Hematopoietic multipotent progenitor cell treated with erythropoietin and hydrocortisone succinate and interleukin-3 and kit ligand, for 15 days (in vitro differentiated cells): ENCODE measurements at regions not wholly inside any gene's neighbourhood (a gene's known extent, or its start where the extent isn't known, plus 50 kb on each side); places are given as distances from the start of the nearest gene placed in this dataset.

Experiments
- DNase-seq: peaks from one replicate; pipeline ENCODE4 v3.0.0-alpha.2; 2015; ENCODE audit warnings: low spot score

DNA sequence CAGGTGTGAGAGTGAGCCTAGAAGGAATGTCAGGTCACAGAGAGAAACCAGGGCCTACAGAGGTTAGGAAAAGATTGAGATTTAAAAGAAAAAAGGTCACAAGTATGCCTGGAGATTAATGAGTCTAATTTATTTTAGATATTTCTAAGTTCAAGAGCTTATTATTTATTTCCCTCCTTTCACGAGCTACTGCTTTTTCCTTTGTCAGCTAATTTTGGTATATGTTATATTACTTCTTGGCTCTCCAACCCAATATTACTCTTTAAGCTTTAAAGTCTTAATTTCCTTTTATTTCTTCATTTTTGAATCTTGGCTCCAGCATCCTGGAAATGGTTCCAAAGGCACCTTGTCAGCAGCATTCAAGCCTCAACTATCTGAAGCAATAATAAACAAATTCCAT lies 109.5 kb upstream of the MIS18BP1 start:
- no peak for DNase-seq

DNA sequence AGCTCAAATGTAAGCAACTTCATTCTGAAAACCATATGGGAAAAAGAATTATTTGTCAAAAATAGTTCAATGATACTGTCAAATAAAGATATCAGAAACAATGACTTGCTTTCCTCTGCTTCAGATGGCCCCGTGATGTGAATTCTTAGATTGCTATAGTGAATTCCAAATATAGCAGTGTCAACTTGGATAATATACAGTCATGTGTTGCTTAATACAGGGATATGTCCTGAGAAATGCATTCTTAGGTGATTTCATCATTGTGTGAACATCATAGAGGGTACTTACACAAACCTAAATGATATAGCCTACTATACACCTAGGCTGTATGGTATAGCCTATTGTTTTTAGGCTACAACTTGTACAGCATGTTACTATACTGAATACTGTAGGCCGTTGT lies 108.7 kb upstream of the MIS18BP1 start:
- no peak for DNase-seq

DNA sequence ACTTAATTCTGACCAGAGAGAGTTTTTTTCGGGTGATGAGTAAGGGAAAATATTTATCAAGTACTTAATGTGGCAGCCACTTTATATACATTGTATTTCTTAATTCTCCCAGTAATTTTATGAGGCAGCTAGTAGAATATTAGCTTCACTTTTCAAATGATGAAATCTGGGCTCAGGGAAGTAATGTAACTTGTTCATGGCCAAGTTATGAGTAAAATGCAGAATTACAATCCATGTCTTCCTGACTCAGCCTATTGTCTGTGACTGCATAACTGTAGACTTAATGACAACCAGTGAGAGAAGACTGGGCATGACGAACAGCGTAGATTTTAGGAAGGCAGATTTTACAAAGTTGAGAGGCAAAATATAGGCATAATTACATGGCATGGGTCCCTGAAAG lies 106.7 kb upstream of the MIS18BP1 start:
- no peak for DNase-seq

DNA sequence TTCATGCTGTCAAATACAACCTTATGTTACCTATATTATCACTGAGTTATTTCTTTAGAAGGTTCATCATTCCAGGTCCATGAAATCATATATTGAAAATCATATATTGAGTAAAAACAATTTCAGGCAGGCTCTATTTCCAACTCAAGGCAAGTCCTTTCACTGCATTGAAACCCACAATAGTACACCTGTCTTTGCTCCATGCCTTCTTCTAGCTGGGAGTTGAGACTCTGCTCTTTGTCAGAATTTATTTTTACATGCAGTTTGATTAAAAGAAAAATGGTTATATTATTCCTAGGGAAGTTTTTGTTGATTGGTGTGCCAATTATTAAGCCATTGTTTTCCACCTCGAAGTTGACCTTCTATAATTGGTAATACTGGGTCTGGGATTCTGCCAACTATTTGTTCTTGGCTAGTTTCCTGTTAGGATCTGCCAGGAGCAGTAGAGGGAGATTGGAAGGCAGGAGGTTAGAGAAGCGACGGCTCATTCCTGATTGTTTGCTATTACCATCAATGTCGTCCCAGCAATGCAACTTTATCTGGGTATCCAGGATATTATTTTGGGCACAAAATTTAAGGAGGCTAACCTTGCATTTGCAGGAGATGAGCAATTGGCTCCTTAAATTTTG lies 79.5 kb upstream of the MIS18BP1 start:
- DNase-seq: no peak

DNA sequence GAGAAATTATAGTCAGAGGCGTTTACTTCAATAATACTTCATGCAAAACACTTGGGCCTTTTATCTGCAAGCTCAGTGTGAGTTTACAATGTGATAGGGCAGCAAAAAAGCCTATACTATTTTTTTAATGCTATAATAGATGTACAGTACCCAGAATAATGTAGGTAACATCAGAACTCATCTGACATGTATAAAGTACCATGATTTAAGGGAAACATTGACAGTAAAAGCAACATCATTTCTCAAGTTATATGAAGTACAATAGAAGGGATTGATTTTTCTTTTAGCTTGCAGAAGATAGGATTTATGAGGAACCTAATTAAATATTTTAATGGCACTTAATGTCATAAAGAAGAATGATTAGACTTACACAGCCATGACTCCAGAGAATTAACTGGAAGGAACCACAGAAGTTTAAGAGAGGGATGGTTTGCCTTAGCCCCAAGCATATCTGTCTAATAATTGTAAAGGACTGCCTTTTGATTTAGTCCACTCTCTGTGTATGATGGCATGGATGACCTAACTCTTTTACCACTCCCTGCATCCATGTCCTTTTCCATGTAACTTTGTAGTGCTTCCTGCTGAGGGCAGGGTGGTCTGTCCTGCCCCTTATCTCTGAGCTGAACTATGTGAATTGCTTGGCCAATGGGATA lies 55.9 kb upstream of the MIS18BP1 start:
- no peak for DNase-seq
